Prostate gland (tissue), 2 donors: ENCODE measurements at regions not wholly inside any gene's neighbourhood (a gene's known extent, or its start where the extent isn't known, plus 50 kb on each side); places are given as distances from the start of the nearest gene placed in this dataset.

Source experiments
- POLR2A ChIP-seq: fragments of 450-650 bp; IDR thresholded peaks from one replicate; pipeline ENCODE4 v1.6.1; 2016; ENCODE audit warnings: antibody characterized with exemption, mild to moderate bottlenecking
- POLR2AphosphoS5 ChIP-seq: sonication (generic); formaldehyde crosslinking; IDR thresholded peaks from one replicate; pipeline ENCODE4 v1.6.1; 2017; ENCODE audit warnings: antibody characterized with exemption
- TF ChIP-seq, protein P1 (sequence below), 4 experiments: fragments of 200-600 bp in 2 of 4; fragments of 450-650 bp in 2 of 4; sonication (generic) in 2 of 4; IDR thresholded peaks; 1 replicate in 3 of 4; 2 replicates in 1 of 4; pipeline ENCODE4 v1.5.1; 2016 to 2019; ENCODE audit warnings: antibody characterized with exemption in 4 of 4, mild to moderate bottlenecking in 2 of 4, moderate library complexity in 2 of 4

- TF ChIP-seq POLR2A (no peak), POLR2AphosphoS5 (no peak)
- TF ChIP-seq, protein P1, sequence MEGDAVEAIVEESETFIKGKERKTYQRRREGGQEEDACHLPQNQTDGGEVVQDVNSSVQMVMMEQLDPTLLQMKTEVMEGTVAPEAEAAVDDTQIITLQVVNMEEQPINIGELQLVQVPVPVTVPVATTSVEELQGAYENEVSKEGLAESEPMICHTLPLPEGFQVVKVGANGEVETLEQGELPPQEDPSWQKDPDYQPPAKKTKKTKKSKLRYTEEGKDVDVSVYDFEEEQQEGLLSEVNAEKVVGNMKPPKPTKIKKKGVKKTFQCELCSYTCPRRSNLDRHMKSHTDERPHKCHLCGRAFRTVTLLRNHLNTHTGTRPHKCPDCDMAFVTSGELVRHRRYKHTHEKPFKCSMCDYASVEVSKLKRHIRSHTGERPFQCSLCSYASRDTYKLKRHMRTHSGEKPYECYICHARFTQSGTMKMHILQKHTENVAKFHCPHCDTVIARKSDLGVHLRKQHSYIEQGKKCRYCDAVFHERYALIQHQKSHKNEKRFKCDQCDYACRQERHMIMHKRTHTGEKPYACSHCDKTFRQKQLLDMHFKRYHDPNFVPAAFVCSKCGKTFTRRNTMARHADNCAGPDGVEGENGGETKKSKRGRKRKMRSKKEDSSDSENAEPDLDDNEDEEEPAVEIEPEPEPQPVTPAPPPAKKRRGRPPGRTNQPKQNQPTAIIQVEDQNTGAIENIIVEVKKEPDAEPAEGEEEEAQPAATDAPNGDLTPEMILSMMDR (IDR thresholded peaks at IDR 0.05), result no peak
Measured at GRCh38 chr9:87199278-87199677, 252.0 kb upstream of the GAS1 start.
